BE2C (cell line): ENCODE measurements at regions not wholly inside any gene's neighbourhood (a gene's known extent, or its start where the extent isn't known, plus 50 kb on each side); places are given as distances from the start of the nearest gene placed in this dataset.

Source experiments
- DNase-seq: peaks from one replicate; pipeline ENCODE4 v3.0.0-alpha.2; 2020
- H3K27me3 ChIP-seq: fragments of 250-450 bp; sonication (Bioruptor Pico); 2 replicates; pipeline ENCODE4 v1.5.1; 2020; ENCODE audit warnings: mild to moderate bottlenecking
- H3K36me3 ChIP-seq: fragments of 250-450 bp; sonication (Bioruptor Pico); 2 replicates; pipeline ENCODE4 v1.5.1; 2020; ENCODE audit warnings: mild to moderate bottlenecking
- H3K4me1 ChIP-seq: fragments of 250-450 bp; sonication (Bioruptor Pico); 2 replicates; pipeline ENCODE4 v1.5.1; 2020
- H3K4me3 ChIP-seq: 2 replicates; pipeline ENCODE4 v1.5.1; 2011; ENCODE audit warnings: low read depth, low read length
- H3K9me3 ChIP-seq: fragments of 250-450 bp; sonication (Bioruptor Pico); 2 replicates; pipeline ENCODE4 v1.5.1; 2020
- TF ChIP-seq, protein P1 (sequence below): IDR thresholded peaks from 2 replicates; pipeline ENCODE4 v1.5.1; 2012; ENCODE audit warnings: mild to moderate bottlenecking, low read depth, low read length

DNA sequence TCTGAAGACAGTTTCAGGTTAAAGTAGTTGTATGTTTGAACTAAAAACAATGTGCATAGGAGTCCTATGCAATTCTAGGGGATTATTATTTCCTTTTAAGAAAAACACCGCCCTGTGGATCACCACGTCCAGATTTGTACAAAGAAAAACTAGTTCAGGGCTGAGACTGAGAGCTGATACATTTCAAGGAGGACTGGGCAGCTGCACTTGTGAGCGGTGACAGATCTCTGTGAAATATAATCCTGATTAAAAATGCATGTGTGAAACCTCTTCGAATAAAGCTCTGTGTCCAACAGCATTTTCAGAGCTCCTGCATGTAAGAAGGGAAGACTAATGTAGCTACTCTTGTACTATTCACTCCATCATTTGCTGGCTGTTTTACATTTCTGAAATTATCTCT is 365.8 kb upstream of the PITX2 start:
- Histone ChIP-seq H3K4me1 (no peaks in the 10 kb centered on the region), H3K4me3 (no peak overlapping the region), H3K9me3 (no peaks in the 10 kb centered on the region), H3K36me3 (no peaks in the 10 kb centered on the region), H3K27me3 (peaks cover 25% of the 10 kb centered on the region)
- TF ChIP-seq, protein P1, sequence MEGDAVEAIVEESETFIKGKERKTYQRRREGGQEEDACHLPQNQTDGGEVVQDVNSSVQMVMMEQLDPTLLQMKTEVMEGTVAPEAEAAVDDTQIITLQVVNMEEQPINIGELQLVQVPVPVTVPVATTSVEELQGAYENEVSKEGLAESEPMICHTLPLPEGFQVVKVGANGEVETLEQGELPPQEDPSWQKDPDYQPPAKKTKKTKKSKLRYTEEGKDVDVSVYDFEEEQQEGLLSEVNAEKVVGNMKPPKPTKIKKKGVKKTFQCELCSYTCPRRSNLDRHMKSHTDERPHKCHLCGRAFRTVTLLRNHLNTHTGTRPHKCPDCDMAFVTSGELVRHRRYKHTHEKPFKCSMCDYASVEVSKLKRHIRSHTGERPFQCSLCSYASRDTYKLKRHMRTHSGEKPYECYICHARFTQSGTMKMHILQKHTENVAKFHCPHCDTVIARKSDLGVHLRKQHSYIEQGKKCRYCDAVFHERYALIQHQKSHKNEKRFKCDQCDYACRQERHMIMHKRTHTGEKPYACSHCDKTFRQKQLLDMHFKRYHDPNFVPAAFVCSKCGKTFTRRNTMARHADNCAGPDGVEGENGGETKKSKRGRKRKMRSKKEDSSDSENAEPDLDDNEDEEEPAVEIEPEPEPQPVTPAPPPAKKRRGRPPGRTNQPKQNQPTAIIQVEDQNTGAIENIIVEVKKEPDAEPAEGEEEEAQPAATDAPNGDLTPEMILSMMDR, result no peak
- DNase-seq, result no peak

DNA sequence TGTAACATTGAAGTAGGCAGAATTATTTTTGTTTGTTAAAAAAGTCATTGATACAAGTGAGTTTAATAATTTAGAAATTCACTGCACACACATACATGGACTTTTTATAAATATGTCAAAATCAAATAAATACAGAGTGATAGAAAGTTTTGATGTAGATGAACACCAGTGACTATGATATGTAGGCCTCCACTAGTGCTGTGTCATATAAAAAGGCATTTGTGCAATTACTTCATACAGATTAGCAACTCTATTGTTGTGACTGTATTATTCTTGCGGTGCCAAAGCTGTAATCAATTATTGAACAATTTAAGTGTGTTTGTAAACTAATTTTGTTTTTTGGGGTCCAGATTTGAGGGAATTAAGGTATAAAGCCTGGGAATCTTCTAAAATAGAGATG is 366.2 kb upstream of the PITX2 start:
- DNase-seq, result no peak
- Histone ChIP-seq H3K4me3 (no peak overlapping the region), H3K4me1 (no peaks in the 10 kb centered on the region), H3K9me3 (no peaks in the 10 kb centered on the region), H3K36me3 (no peaks in the 10 kb centered on the region), H3K27me3 (peaks cover 25% of the 10 kb centered on the region)
- TF ChIP-seq, protein P1, result no peak

DNA sequence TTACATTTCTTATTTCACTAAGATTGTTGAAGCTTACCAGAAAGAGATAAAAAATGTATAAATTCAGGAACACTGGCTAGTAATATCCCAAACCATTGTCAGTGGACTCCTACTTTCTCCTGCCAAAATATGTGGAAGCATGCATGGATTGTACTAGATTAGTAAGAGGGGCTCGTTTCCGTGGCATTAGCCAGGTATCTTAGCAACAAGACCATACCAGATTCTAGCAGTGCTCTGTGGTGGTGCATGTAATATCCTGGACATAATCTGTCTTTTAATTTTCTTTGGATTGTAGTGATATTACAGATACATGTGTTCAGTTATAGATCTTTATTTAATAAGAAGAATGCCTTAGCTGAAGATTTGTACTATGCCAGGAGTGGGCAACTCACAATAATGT is 371.9 kb upstream of the PITX2 start:
- no peak overlapping the region for H3K4me3 ChIP-seq
- TF ChIP-seq, protein P1, result no peak
- H3K27me3 ChIP-seq, result peaks cover 14% of the 10 kb centered on the region
- no peaks in the 10 kb centered on the region for H3K4me1 ChIP-seq
- no peaks in the 10 kb centered on the region for H3K36me3 ChIP-seq
- no peak for DNase-seq
- no peaks in the 10 kb centered on the region for H3K9me3 ChIP-seq

GRCh38 chr4:110998320-110998719 is 375.4 kb upstream of the PITX2 start:
- Histone ChIP-seq H3K4me1 (no peaks in the 10 kb centered on the region), H3K36me3 (no peaks in the 10 kb centered on the region), H3K27me3 (peaks cover 8% of the 10 kb centered on the region; the same call in 1 of the 2 replicates), H3K9me3 (no peaks in the 10 kb centered on the region), H3K4me3 (no peak overlapping the region)
- TF ChIP-seq, protein P1, result no peak
- DNase-seq, result no peak

GRCh38 chr4:111011458-111011857 is 388.6 kb upstream of the PITX2 start:
- TF ChIP-seq, protein P1, result no peak
- peaks cover 22% of the 10 kb centered on the region for H3K27me3 ChIP-seq
- no peaks in the 10 kb centered on the region for H3K9me3 ChIP-seq
- no peaks in the 10 kb centered on the region for H3K4me1 ChIP-seq
- no peaks in the 10 kb centered on the region for H3K36me3 ChIP-seq
- no peak overlapping the region for H3K4me3 ChIP-seq
- no peak for DNase-seq

GRCh38 chr4:111013846-111014245 is 391.0 kb upstream of the PITX2 start:
- TF ChIP-seq, protein P1, result no peak
- H3K27me3 ChIP-seq, result peaks cover 21% of the 10 kb centered on the region
- H3K9me3 ChIP-seq, result no peaks in the 10 kb centered on the region
- no peaks in the 10 kb centered on the region for H3K36me3 ChIP-seq
- H3K4me3 ChIP-seq, result no peak overlapping the region
- no peak for DNase-seq
- H3K4me1 ChIP-seq, result no peaks in the 10 kb centered on the region
